HEK293T (cell line): ENCODE measurements at regions not wholly inside any gene's neighbourhood (a gene's known extent, or its start where the extent isn't known, plus 50 kb on each side); places are given as distances from the start of the nearest gene placed in this dataset.

Experiments used
- ARNT ChIP-seq: fragments of 450-650 bp; IDR thresholded peaks from 2 replicates; pipeline ENCODE4 v1.6.1; 2017; ENCODE audit warnings: mild to moderate bottlenecking
- BHLHE40 ChIP-seq: fragments of 450-650 bp; IDR thresholded peaks from 2 replicates; pipeline ENCODE4 v1.6.1; 2016; ENCODE audit warnings: mild to moderate bottlenecking, moderate library complexity, borderline replicate concordance
- CTBP1 ChIP-seq: fragments of 450-650 bp; IDR thresholded peaks from 2 replicates; pipeline ENCODE4 v1.6.1; 2016; ENCODE audit warnings: borderline replicate concordance
- FOXK2 ChIP-seq: fragments of 450-650 bp; IDR thresholded peaks from 2 replicates; pipeline ENCODE4 v1.6.1; 2016; ENCODE audit warnings: mild to moderate bottlenecking
- FOXM1 ChIP-seq: fragments of 450-650 bp; IDR thresholded peaks from 2 replicates; pipeline ENCODE4 v1.6.1; 2017; ENCODE audit warnings: mild to moderate bottlenecking, borderline replicate concordance
- HDGF ChIP-seq: fragments of 450-650 bp; IDR thresholded peaks from 2 replicates; pipeline ENCODE4 v1.6.1; 2017; ENCODE audit warnings: antibody characterized with exemption, borderline replicate concordance
- PKNOX1 ChIP-seq: fragments of 450-650 bp; IDR thresholded peaks from 2 replicates; pipeline ENCODE4 v1.6.1; 2016
- SP1 ChIP-seq: fragments of 450-650 bp; IDR thresholded peaks from 2 replicates; pipeline ENCODE4 v1.6.1; 2017
- SUZ12 ChIP-seq: fragments of 450-650 bp; IDR thresholded peaks from 2 replicates; pipeline ENCODE4 v1.6.1; 2016; ENCODE audit warnings: mild to moderate bottlenecking

GRCh38 chr14:42378274-42378673, 771.6 kb downstream of the LRFN5 start:
- TF ChIP-seq SUZ12 (no peak), BHLHE40 (no peak), SP1 (no peak), FOXK2 (no peak), HDGF (no peak), PKNOX1 (no peak), CTBP1 (no peak), FOXM1 (no peak), ARNT (no peak)
